T-helper 1 cell treated with Interleukin-12 subunit alpha and Interleukin-12 subunit beta and Interleukin-4 antibody, amounts not matched to agents 30 μg/mL and 1 μg/mL, for 36 hours (primary cell): ENCODE measurements at regions not wholly inside any gene's neighbourhood (a gene's known extent, or its start where the extent isn't known, plus 50 kb on each side); places are given as distances from the start of the nearest gene placed in this dataset.
"Not testable (repeated sequence)": the region's sequence is repeated elsewhere in the genome, so short reads cannot be mapped to it uniquely, and the experiment has no call there.

Source experiments
- H3K27ac Mint-ChIP-seq: one replicate; pipeline ENCODE4 v1.8.0; 2021; ENCODE audit warnings: mild to moderate bottlenecking, mixed read lengths
- H3K27me3 Mint-ChIP-seq: one replicate; pipeline ENCODE4 v1.8.0; 2021; ENCODE audit warnings: low read depth, mixed read lengths
- H3K36me3 Mint-ChIP-seq: one replicate; pipeline ENCODE4 v1.8.0; 2021; ENCODE audit warnings: low read depth, mixed read lengths
- H3K4me1 Mint-ChIP-seq: one replicate; pipeline ENCODE4 v1.8.0; 2021; ENCODE audit warnings: low read depth, mixed read lengths
- H3K4me3 Mint-ChIP-seq: one replicate; pipeline ENCODE4 v1.8.0; 2021; ENCODE audit warnings: mild to moderate bottlenecking, moderate library complexity, mixed read lengths
- H3K9me3 Mint-ChIP-seq: one replicate; pipeline ENCODE4 v1.8.0; 2021; ENCODE audit warnings: mixed read lengths

DNA sequence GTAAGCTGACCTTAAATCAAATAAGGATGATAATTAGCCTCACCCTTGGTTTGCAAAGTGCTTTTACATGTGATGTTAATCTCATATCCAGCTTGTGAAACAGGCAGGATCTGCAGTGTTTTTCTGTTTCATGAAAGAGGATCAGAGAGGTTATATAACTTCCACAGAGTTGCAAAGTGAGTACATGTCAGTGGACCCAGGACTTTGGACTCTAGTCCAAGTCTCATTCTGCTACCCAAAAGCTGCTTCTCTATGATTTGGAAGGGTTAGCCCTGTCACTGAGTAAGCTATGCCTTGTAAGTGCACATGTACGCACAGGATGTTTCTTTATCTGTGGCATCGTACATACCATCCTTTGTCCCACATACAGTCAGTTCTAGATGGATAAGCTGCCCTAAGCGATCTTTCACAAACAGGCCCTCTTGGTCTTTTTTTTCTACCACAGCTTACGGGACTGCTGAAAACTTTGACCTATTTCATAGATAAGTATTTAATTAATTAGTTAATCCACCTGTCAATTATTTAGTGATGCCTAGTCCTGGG, 322.9 kb downstream of the TMEM38B start:
- Mint-ChIP-seq H3K4me3 (no peak overlapping the region), H3K27ac (no peak overlapping the region), H3K36me3 (no peaks in the 10 kb centered on the region)

DNA sequence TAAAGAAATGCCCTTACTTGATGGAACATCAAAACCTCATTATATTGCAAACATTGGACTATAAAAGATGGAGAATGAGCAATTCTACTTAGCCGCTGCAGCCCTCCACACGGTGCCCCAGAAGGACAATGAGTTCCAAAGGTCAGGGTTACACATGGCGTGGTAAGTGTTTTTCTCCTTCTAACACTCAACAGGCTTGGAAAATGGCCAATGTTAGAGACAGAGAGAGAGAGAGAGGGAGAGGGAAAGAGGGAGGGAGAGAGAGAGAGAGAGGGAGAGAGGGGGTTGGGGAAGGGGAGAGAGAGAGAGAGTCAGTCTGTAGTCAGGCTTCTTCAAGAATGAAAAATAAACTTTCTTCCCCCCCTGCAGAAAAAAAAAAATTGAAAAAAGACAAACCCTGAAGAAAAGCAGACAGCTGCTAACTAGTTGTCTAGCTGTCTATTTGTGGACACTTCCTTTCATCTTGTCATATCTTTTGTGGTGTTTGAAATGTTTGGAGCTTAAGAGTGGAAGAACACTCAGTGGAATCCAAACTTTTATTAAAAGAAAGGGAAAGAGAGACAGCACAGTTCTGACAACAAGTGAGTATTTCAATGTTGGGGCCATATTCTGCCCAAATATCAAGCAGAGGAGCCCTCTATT, 324.8 kb downstream of the TMEM38B start:
- no peak overlapping the region for H3K27ac Mint-ChIP-seq
- no peaks in the 10 kb centered on the region for H3K36me3 Mint-ChIP-seq
- H3K27me3 Mint-ChIP-seq: no peaks in the 10 kb centered on the region
- no peaks in the 10 kb centered on the region for H3K9me3 Mint-ChIP-seq
- H3K4me1 Mint-ChIP-seq: no peaks in the 10 kb centered on the region
- H3K4me3 Mint-ChIP-seq: no peak overlapping the region

More for the DNA sequence above, 322.9 kb downstream of the TMEM38B start:
- Mint-ChIP-seq H3K4me1 (no peaks in the 10 kb centered on the region), H3K27me3 (no peaks in the 10 kb centered on the region), H3K9me3 (no peaks in the 10 kb centered on the region)

DNA sequence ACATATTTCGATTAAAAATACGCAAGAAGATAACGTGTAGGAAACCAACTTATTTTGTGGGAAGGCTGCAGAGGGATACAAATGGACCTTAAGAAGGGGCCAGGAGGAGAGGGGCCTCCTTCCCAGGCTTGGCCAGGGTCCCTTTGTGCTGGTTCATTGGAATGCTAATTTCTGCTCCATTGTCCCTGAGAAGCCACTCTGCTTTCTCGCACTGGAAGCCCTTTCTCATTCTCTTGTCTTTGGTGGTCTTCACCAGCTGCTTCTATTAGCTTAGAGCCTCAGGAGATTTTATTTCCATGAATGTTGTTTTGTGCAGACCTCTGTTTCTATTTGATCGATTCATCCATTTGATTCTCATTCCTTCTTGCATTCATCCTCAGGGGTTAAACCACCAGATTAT, 325.4 kb downstream of the TMEM38B start:
- Mint-ChIP-seq H3K36me3 (no peaks in the 10 kb centered on the region), H3K27me3 (no peaks in the 10 kb centered on the region), H3K27ac (no peak overlapping the region), H3K9me3 (no peaks in the 10 kb centered on the region), H3K4me1 (no peaks in the 10 kb centered on the region), H3K4me3 (no peak overlapping the region)

DNA sequence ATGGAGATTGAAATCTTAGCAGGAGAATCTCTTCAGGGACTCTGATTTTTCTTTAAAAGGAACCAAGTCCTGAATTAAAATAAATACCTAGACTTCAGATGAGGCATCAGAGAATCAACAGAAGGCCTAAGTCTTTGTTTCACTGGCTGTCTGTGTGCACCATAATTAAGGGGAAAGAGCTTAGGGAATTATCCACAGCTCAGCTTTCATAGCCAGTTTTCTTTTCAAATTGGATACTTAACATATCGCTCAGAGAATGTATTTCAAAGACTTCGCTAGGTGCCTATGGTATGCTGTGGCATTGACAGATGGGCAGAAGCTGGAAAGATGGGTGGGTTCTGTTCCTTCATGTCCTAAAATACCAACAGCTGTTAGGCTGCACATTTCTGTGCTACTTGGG, 325.8 kb downstream of the TMEM38B start:
- no peaks in the 10 kb centered on the region for H3K27me3 Mint-ChIP-seq
- no peak overlapping the region for H3K4me3 Mint-ChIP-seq
- H3K4me1 Mint-ChIP-seq: no peaks in the 10 kb centered on the region
- no peaks in the 10 kb centered on the region for H3K36me3 Mint-ChIP-seq
- H3K27ac Mint-ChIP-seq: no peak overlapping the region
- no peaks in the 10 kb centered on the region for H3K9me3 Mint-ChIP-seq

DNA sequence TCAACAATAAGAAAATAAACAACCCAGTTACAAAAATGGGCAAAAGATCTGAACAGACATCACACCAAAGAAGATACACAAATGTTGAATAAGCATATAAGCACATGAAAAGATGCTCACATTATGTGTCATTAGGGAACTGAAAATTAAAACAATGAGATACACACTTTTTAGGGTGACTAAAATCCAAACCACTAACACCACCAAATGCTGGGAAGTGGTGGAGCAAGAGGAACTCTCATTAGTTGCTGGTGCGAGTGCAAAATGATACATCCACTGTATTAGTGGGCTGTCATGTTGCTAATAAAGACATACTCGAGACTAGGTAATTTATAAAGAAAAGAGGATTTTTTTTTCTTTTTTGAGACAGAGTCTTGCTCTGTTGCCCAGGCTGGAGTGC, 329.1 kb downstream of the TMEM38B start:
- Mint-ChIP-seq H3K4me3 (no peak overlapping the region), H3K4me1 (no peaks in the 10 kb centered on the region), H3K9me3 (no peaks in the 10 kb centered on the region), H3K27me3 (no peaks in the 10 kb centered on the region), H3K36me3 (no peaks in the 10 kb centered on the region), H3K27ac (no peak overlapping the region)

DNA sequence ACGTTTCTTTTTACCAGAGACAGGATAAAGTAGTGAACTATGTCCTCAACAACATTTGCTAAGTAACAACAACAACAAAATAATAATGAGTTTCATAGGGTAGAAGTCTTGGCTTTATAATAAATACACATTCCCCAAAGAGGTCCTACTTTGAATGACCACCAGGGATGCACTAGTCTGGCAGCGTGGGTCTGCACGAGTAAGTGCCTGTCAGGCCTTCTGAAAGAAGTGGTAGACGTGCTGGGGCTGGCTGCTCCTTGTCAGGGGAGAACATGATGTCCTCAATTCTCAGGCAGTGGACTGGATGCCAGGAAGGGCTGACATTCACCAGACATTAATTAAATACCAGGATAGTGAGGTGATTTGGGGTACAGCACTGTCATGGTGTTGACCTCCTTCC, 331.1 kb downstream of the TMEM38B start:
- no peaks in the 10 kb centered on the region for H3K27me3 Mint-ChIP-seq
- H3K27ac Mint-ChIP-seq: no peak overlapping the region
- no peaks in the 10 kb centered on the region for H3K36me3 Mint-ChIP-seq
- no peaks in the 10 kb centered on the region for H3K4me1 Mint-ChIP-seq
- H3K4me3 Mint-ChIP-seq: no peak overlapping the region
- no peaks in the 10 kb centered on the region for H3K9me3 Mint-ChIP-seq

DNA sequence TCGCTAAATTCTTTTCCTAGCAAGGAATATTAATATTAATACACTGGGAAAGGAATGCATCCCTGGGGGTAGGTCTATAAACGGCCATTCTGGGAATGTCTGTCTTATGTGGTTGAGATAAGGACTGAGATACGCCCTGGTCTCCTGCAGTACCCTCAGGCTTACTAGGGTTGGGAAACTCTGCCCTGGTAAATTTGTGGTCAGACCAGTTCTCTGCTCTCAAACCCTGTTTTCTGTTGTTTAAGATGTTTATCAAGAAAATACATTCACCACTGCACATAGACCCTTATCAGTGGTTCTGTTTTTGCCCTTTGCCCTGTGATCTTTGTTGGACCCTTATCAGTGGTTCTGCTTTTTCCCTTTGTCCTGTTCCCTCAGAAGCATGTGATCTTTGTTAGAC, 335.8 kb downstream of the TMEM38B start:
- not testable (repeated sequence) for H3K9me3 Mint-ChIP-seq, H3K4me1 Mint-ChIP-seq

DNA sequence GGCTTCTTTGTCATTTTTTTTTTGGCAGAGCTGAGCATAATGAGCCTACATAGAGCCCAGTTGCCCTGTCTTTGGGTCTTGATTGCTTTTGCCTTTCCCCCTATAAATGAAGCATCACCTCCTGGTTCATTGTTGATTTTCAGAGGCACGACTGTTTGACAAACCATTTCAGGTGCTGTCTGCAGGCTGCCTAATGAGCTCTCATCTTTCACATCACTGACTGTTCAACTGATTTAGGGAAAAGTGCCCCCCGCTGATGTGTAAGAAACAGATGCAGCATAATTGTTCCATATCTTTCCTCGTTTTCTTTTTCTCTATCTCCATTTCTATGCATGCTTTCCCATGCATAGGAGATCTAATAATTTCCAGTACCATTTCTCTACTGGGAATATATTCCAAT, 338.6 kb downstream of the TMEM38B start:
- H3K9me3 Mint-ChIP-seq: no peaks in the 10 kb centered on the region
- no peak overlapping the region for H3K4me3 Mint-ChIP-seq
- H3K27me3 Mint-ChIP-seq: no peaks in the 10 kb centered on the region
- no peak overlapping the region for H3K27ac Mint-ChIP-seq
- no peaks in the 10 kb centered on the region for H3K36me3 Mint-ChIP-seq
- no peaks in the 10 kb centered on the region for H3K4me1 Mint-ChIP-seq

More for the DNA sequence above, 335.8 kb downstream of the TMEM38B start:
- not testable (repeated sequence) for H3K27me3 Mint-ChIP-seq, H3K4me3 Mint-ChIP-seq, H3K36me3 Mint-ChIP-seq, H3K27ac Mint-ChIP-seq

DNA sequence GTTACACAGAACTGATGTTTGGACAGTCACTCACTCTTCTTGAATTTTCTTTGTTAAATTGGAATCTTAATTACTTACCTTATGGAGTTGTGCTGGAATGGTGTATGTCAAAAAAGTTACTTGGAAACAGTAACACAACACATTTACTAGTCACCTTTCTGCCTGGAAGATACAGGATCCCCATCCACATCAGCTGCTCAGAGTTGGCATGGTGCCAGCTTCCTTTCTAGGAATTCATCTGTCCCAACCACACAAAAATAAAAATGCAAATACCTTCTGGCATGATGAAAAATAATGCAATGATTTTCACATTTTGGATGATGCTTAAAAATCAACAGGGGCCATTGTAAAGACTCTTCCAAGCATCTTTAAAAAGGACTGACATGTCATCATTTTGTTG, 341.5 kb downstream of the TMEM38B start:
- Mint-ChIP-seq H3K36me3 (no peaks in the 10 kb centered on the region), H3K9me3 (no peaks in the 10 kb centered on the region), H3K4me3 (no peak overlapping the region), H3K27ac (no peak overlapping the region), H3K27me3 (no peaks in the 10 kb centered on the region), H3K4me1 (no peaks in the 10 kb centered on the region)

DNA sequence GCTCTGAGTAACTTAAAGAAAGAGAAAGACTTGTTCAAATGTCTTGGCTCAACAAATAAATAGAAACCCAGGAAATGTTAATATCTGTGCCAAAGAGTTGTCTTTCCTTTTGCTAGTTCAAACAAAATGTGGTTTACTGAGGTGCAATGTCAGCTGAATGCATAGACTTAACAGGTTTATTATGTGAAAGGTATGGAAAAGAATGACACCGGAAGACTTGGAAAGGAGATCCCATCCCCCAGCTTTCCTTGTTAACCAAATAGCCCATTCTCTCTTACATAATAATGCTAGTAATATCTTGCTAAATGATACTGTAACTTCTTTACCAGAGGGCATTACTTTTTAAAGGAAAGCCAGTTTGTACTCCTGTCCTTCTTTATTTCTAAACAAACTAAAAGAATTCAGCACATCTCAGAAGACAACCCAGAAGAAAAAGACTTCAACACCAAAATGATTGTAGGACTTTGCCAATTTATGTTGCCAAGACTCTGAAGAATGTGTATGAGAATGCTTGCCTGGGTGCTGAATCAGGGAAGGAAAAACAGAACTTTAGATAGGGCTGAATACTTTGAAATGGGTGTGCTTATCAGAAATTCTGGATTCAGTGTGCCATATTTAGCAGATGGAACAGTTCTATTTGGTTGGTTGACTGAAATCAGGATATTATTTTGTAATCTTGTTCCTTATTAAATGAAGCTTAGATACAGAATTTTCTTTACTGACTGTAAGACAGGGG, 344.1 kb downstream of the TMEM38B start:
- Mint-ChIP-seq H3K4me1 (no peaks in the 10 kb centered on the region), H3K9me3 (no peaks in the 10 kb centered on the region), H3K27ac (no peak overlapping the region), H3K27me3 (no peaks in the 10 kb centered on the region), H3K36me3 (no peaks in the 10 kb centered on the region), H3K4me3 (no peak overlapping the region)

DNA sequence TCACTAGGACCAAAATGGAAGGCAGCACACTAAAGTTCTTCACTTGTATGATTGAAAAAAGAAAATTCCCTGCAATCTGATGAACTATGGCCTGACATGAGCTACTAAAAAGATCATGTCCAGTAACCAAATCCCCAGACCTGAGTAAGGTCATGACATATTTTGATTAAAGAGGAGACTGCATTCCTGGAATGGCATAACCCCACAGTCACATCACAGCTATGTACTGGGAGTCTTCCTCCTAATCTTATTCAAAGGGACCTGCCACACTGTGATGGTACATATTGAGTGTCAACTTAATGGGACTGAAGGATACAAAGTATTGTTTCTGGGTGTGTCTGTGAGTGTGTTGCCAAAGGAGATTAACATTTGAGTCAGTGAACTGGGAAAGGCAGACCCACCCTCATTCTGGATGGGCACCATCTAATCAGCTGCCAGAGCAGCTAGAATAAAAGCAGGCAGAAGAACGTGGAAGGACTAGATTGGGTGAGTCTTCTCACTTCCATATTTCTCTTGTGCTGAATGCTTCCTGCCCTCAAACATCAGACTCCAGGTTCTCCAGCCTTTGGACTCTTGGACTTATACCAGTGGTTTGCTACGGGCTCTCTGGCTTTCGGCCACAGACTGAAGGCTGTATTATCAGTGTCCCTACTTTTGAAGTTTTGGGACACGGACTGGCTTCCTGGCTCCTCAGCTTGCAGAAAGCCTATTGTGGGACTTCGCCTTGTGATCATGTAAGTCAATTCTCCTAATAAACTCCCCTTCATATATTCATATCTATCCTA, 345.0 kb downstream of the TMEM38B start:
- Mint-ChIP-seq H3K4me1 (no peaks in the 10 kb centered on the region), H3K27me3 (no peaks in the 10 kb centered on the region), H3K27ac (no peak overlapping the region), H3K4me3 (no peak overlapping the region), H3K9me3 (no peaks in the 10 kb centered on the region), H3K36me3 (no peaks in the 10 kb centered on the region)

DNA sequence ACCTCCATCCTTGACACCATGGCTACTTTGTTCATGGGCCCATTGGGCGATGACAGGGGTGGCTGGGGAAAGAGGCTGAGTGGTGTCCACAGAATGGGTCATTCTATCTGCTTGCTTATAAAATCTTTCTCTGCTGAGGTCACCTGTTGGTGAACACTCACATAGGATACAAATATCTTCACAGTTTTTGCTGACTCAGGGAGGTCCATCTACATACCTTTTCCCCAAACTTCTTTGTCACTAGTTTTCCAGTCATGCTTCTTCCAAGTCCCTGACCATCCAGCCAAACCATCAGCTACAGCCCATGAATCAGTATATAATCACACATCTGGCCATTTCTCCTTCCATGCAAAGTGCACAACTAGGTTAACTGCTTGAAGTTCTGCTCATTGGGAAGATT, 347.6 kb downstream of the TMEM38B start:
- H3K36me3 Mint-ChIP-seq, H3K27ac Mint-ChIP-seq, H3K27me3 Mint-ChIP-seq, H3K4me3 Mint-ChIP-seq, H3K4me1 Mint-ChIP-seq, H3K9me3 Mint-ChIP-seq: not testable (repeated sequence)

DNA sequence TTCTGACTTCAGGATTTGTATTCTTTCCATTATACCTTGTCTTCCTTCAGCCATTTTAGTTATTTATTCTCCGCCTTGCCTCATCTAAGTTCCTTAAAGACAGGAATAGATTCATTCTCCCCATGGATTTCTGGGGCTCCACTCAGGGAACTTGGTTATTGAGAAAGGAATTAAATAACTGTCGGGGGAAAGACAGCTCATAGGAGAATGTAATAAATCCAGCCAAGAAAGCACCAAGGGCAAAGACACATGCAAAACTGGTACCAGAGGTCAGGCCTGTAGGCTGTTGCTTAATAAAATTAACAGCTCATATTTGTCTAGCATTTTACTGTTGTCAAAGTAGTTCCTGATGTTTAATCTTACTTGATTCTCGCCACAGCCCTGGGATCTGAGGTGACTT, 357.2 kb downstream of the TMEM38B start:
- Mint-ChIP-seq H3K36me3 (no peaks in the 10 kb centered on the region), H3K4me1 (no peaks in the 10 kb centered on the region), H3K27me3 (no peaks in the 10 kb centered on the region), H3K27ac (no peak overlapping the region), H3K9me3 (peaks cover 4% of the 10 kb centered on the region), H3K4me3 (no peak overlapping the region)

DNA sequence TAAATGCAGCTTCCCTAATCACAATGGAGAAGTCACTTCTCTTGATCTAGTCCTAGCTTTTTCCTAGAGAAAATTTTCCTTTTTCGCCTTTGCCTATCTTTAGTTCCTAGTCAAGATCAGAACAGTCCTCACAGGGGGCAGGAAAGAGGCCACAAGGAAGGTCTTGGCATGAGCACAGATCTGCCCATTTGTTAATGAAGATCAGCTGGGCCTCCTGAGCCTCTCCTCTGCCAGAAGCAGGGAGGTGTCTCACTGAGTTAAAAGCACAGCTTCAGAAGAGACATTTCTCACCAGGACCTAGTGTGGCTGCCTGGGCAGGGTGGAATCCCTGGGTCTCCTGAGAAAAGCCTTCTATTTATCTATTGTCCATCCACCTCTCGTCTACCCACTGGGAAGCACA, 357.8 kb downstream of the TMEM38B start:
- Mint-ChIP-seq H3K4me3 (no peak overlapping the region), H3K27ac (no peak overlapping the region), H3K4me1 (no peaks in the 10 kb centered on the region), H3K9me3 (peaks cover 4% of the 10 kb centered on the region), H3K27me3 (no peaks in the 10 kb centered on the region), H3K36me3 (no peaks in the 10 kb centered on the region)

DNA sequence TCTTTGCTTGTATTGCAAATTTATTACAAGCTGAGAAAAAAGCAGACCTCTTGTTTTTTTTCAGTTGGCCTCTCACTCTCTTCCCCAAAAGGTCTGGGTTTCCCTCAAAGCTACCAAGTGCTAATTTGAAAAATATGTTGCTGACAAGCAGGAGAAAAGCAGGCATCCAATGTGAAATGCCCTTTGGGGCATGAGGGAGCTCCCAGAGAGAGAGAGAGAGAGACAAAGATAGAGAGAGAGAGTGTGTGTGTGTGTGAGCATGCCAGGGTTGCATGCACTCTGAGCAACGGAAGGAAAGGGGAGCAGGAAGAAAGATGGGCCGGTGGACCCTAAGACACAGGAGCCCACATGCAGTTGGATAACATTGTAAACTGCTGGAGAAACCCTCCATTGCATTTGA, 358.4 kb downstream of the TMEM38B start:
- H3K27ac Mint-ChIP-seq: no peak overlapping the region
- peaks cover 4% of the 10 kb centered on the region for H3K9me3 Mint-ChIP-seq
- H3K36me3 Mint-ChIP-seq: no peaks in the 10 kb centered on the region
- no peaks in the 10 kb centered on the region for H3K4me1 Mint-ChIP-seq
- no peak overlapping the region for H3K4me3 Mint-ChIP-seq
- no peaks in the 10 kb centered on the region for H3K27me3 Mint-ChIP-seq
